ENCODE measurements at regions not wholly inside any gene's neighbourhood (a gene's known extent, or its start where the extent isn't known, plus 50 kb on each side); places are given as distances from the start of the nearest gene placed in this dataset.
"Not testable (repeated sequence)": the region's sequence is repeated elsewhere in the genome, so short reads cannot be mapped to it uniquely, and the experiment has no call there.

GRCh38 chr19:28066161-28066560, 1146.8 kb downstream of the UQCRFS1 start:
- DNase-seq (ENCODE audit: low read depth) = no peak

- DNase-seq (ENCODE audit: low read depth) = no peak
Observed at GRCh38 chr19:28065026-28065425, 1147.9 kb downstream of the UQCRFS1 start.

- no peak for DNase-seq (ENCODE audit: low read depth)
Observed at GRCh38 chr19:28063702-28064101, 1149.2 kb downstream of the UQCRFS1 start.

GRCh38 chr19:28061111-28061510, 1151.8 kb downstream of the UQCRFS1 start:
- no peak for DNase-seq (ENCODE audit: low read depth)

GRCh38 chr19:28057026-28057425, 1155.9 kb downstream of the UQCRFS1 start:
- DNase-seq (ENCODE audit: low read depth) = not testable (repeated sequence)

- no peak for DNase-seq (ENCODE audit: low read depth)
Observed at GRCh38 chr19:28051047-28051446, 1161.9 kb downstream of the UQCRFS1 start.

- DNase-seq (ENCODE audit: low read depth) = no peak
Observed at GRCh38 chr19:28049875-28050274, 1163.1 kb downstream of the UQCRFS1 start.

GRCh38 chr19:28046932-28047331, 1166.0 kb downstream of the UQCRFS1 start:
- no peak for DNase-seq (ENCODE audit: low read depth)

GRCh38 chr19:28045621-28046020, 1167.3 kb downstream of the UQCRFS1 start:
- no peak for DNase-seq (ENCODE audit: low read depth)

- DNase-seq (ENCODE audit: low read depth) = no peak
Observed at GRCh38 chr19:28044477-28044876, 1168.5 kb downstream of the UQCRFS1 start.

- no peak for DNase-seq (ENCODE audit: low read depth)
Observed at GRCh38 chr19:28042516-28042915, 1170.4 kb downstream of the UQCRFS1 start.

GRCh38 chr19:28039677-28040381, 1173.1 kb downstream of the UQCRFS1 start:
- no peak for DNase-seq (ENCODE audit: low read depth)

GRCh38 chr19:28037186-28037585, 1175.8 kb downstream of the UQCRFS1 start:
- DNase-seq (ENCODE audit: low read depth) = no peak

GRCh38 chr19:28036486-28036885, 1176.5 kb downstream of the UQCRFS1 start:
- DNase-seq (ENCODE audit: low read depth) = no peak

- no peak for DNase-seq (ENCODE audit: low read depth)
Observed at GRCh38 chr19:28034936-28035335, 1178.0 kb downstream of the UQCRFS1 start.

- no peak for DNase-seq (ENCODE audit: low read depth)
Observed at GRCh38 chr19:28028881-28029444, 1184.0 kb downstream of the UQCRFS1 start.

GRCh38 chr19:28027116-28027515, 1185.8 kb downstream of the UQCRFS1 start:
- DNase-seq (ENCODE audit: low read depth) = no peak

- DNase-seq (ENCODE audit: low read depth) = no peak
Observed at GRCh38 chr19:28026636-28027035, 1186.3 kb downstream of the UQCRFS1 start.

- no peak for DNase-seq (ENCODE audit: low read depth)
Observed at GRCh38 chr19:28024920-28025319, 1188.0 kb downstream of the UQCRFS1 start.

GRCh38 chr19:28023064-28023463, 1189.9 kb downstream of the UQCRFS1 start:
- no peak for DNase-seq (ENCODE audit: low read depth)

- no peak for DNase-seq (ENCODE audit: low read depth)
Observed at GRCh38 chr19:28022506-28022905, 1190.4 kb downstream of the UQCRFS1 start.

- DNase-seq (ENCODE audit: low read depth) = no peak
Observed at GRCh38 chr19:28021259-28022185, 1191.4 kb downstream of the UQCRFS1 start.
